GM12878 (cell line): ENCODE measurements at regions not wholly inside any gene's neighbourhood (a gene's known extent, or its start where the extent isn't known, plus 50 kb on each side); places are given as distances from the start of the nearest gene placed in this dataset.

Experiments used
- ATAC-seq: fragments of 200-7000 bp; cut with Tn5 transposase; 3 replicates; pipeline ENCODE4 v1.9.1; 2020; ENCODE audit warnings: mild to moderate bottlenecking, moderate library complexity
- BruUV-seq: library from RNA; stranded (reverse); fragments of 400-500 nt; replicated peaks from 2 replicates; lab custom pipeline; 2021; lab: Mats Ljungman, UMichigan
- CTCF ChIA-PET: fragments of 300-600 bp; sonication (Branson Sonifier 250); formaldehyde crosslinking; extraction: SDS; loops from one replicate; lab custom pipeline; 2021; ENCODE audit warnings: inconsistent platforms; lab: Yijun Ruan, JAX
- POLR2A ChIA-PET: fragments of 350-600 bp; formaldehyde crosslinking; extraction: SDS; loops from one replicate; lab custom pipeline; 2021; ENCODE audit warnings: inconsistent platforms; lab: Charles Lee
- RAD21 ChIA-PET: fragments of 300-600 bp; sonication (Branson Sonifier 250); formaldehyde crosslinking; loops from one replicate; lab custom pipeline; 2023; ENCODE audit warnings: antibody characterized with exemption; ENCODE audit not compliant: unreplicated experiment; lab: Charles Lee
- SMC1A ChIA-PET: fragments of 300-600 bp; sonication (Branson Sonifier 250); formaldehyde crosslinking; loops from one replicate; lab custom pipeline; 2023; ENCODE audit not compliant: unreplicated experiment, uncharacterized antibody; lab: Charles Lee
- DNase-seq: peaks from one replicate; pipeline ENCODE4 v3.0.0-alpha.2; 2011; ENCODE audit warnings: low read depth, low spot score
- FAIRE-seq: peaks from 3 replicates; lab custom pipeline; 2011; peaks lifted over from hg19 to GRCh38; lab: Jason Lieb, UNC
- H2AFZ ChIP-seq: 2 replicates; pipeline ENCODE4 v1.6.0; 2011; ENCODE audit warnings: low read depth, low read length, control low read depth; ENCODE audit not compliant: control insufficient read depth
- H3K27ac ChIP-seq: 2 replicates; pipeline ENCODE4 v1.5.1; 2011; ENCODE audit warnings: control low read depth; ENCODE audit not compliant: control insufficient read depth, insufficient read depth
- H3K27me3 ChIP-seq, 2 experiments: replicated peaks in 1 of 2; 2 replicates each; pipeline versions ENCODE4 v1.6.0 to v1.6.1; 2011; ENCODE audit warnings: low read length in 1 of 2; ENCODE audit not compliant: control insufficient read depth in 2 of 2, insufficient read depth in 2 of 2
- H3K36me3 ChIP-seq, 2 experiments: 2 replicates each; pipeline ENCODE4 v1.5.1; 2011; ENCODE audit warnings: low read length in 1 of 2; ENCODE audit not compliant: control insufficient read depth in 2 of 2, insufficient read depth in 2 of 2
- H3K4me1 ChIP-seq: 2 replicates; pipeline ENCODE4 v1.6.1; 2011; ENCODE audit warnings: mild to moderate bottlenecking, low read length, moderate library complexity, mixed read lengths; ENCODE audit not compliant: control insufficient read depth, insufficient read depth
- H3K4me2 ChIP-seq: 2 replicates; pipeline ENCODE4 v1.6.0; 2011; ENCODE audit warnings: control low read depth; ENCODE audit not compliant: control insufficient read depth, insufficient read depth
- H3K4me3 ChIP-seq: fragments of 200-600 bp; sonication (generic); 2 replicates; pipeline ENCODE4 v1.5.1; 2016
- H3K79me2 ChIP-seq: 2 replicates; pipeline ENCODE4 v1.6.0; 2011; ENCODE audit warnings: low read length; ENCODE audit not compliant: control insufficient read depth, insufficient read depth
- H3K9ac ChIP-seq: 2 replicates; pipeline ENCODE4 v1.8.0; 2011; ENCODE audit warnings: low read length, control low read depth, mixed read lengths; ENCODE audit not compliant: control insufficient read depth, insufficient read depth
- H3K9me3 ChIP-seq: replicated peaks from 3 replicates; pipeline ENCODE4 v1.5.1; 2011; ENCODE audit warnings: mild to moderate bottlenecking, low read length; ENCODE audit not compliant: control insufficient read depth, insufficient read depth
- H4K20me1 ChIP-seq: 2 replicates; pipeline ENCODE4 v1.6.0; 2011; ENCODE audit not compliant: control insufficient read depth, insufficient read depth
- CBFB ChIP-seq: IDR thresholded peaks from 2 replicates; pipeline ENCODE4 v1.6.1; 2016; ENCODE audit warnings: antibody characterized with exemption, low read depth
- CHD1 ChIP-seq: IDR thresholded peaks from 2 replicates; pipeline ENCODE4 v1.6.1; 2012; ENCODE audit warnings: low read depth, low read length, improper control_type of control experiment
- ETV6 ChIP-seq, 2 experiments: fragments of 450-650 bp in 1 of 2; IDR thresholded peaks in 1 of 2; conservative IDR thresholded peaks in 1 of 2; 2 replicates each; pipeline ENCODE4 v1.6.1; 2014; ENCODE audit warnings: antibody characterized with exemption in 1 of 2, borderline replicate concordance in 1 of 2, low read depth in 1 of 2, mild to moderate bottlenecking in 1 of 2, moderate library complexity in 1 of 2
- JUNB ChIP-seq: IDR thresholded peaks from 2 replicates; pipeline ENCODE4 v1.6.1; 2016; ENCODE audit warnings: antibody characterized with exemption, mild to moderate bottlenecking
- MEF2B ChIP-seq: fragments of 450-650 bp; IDR thresholded peaks from 2 replicates; pipeline ENCODE4 v1.6.1; 2018; ENCODE audit warnings: mild to moderate bottlenecking, moderate library complexity; ENCODE audit not compliant: partially characterized antibody, poor library complexity, severe bottlenecking
- MTA3 ChIP-seq: IDR thresholded peaks from 2 replicates; pipeline ENCODE4 v1.6.1; 2012; ENCODE audit warnings: low read length, inconsistent platforms, borderline replicate concordance
- NFIC ChIP-seq: IDR thresholded peaks from 2 replicates; pipeline ENCODE4 v1.6.1; 2012; ENCODE audit warnings: low read depth, mild to moderate bottlenecking, inconsistent platforms, low read length, moderate library complexity
- PAX5 ChIP-seq: IDR thresholded peaks from 2 replicates; pipeline ENCODE4 v1.6.1; 2011; ENCODE audit warnings: low read depth, low read length, borderline replicate concordance
- PAX8 ChIP-seq: fragments of 450-650 bp; IDR thresholded peaks from 2 replicates; pipeline ENCODE4 v1.6.1; 2017; ENCODE audit warnings: mild to moderate bottlenecking, moderate library complexity
- SPI1 ChIP-seq: IDR thresholded peaks from 2 replicates; pipeline ENCODE4 v1.6.1; 2011; ENCODE audit warnings: low read depth, mild to moderate bottlenecking, low read length, moderate library complexity, borderline replicate concordance; ENCODE audit not compliant: insufficient read depth
- SREBF2 ChIP-seq: IDR thresholded peaks from 2 replicates; pipeline ENCODE4 v1.6.1; 2012; ENCODE audit warnings: mild to moderate bottlenecking, low read length
- STAT3 ChIP-seq: IDR thresholded peaks from 2 replicates; pipeline ENCODE4 v1.6.1; 2011; ENCODE audit warnings: low read depth, low read length, improper control_type of control experiment
- TARDBP ChIP-seq: IDR thresholded peaks from 2 replicates; pipeline ENCODE4 v1.6.1; 2016; ENCODE audit warnings: borderline replicate concordance
- TBL1XR1 ChIP-seq: IDR thresholded peaks from 2 replicates; pipeline ENCODE4 v1.6.1; 2012; ENCODE audit warnings: low read depth, low read length, improper control_type of control experiment
- TCF3 ChIP-seq: IDR thresholded peaks from 2 replicates; pipeline ENCODE4 v1.6.1; 2012; ENCODE audit warnings: low read depth, mild to moderate bottlenecking, low read length, borderline replicate concordance; ENCODE audit not compliant: insufficient read depth
- WRNIP1 ChIP-seq: IDR thresholded peaks from 2 replicates; pipeline ENCODE4 v1.6.1; 2011; ENCODE audit warnings: low read depth, low read length, improper control_type of control experiment, borderline replicate concordance
- ZBTB11 ChIP-seq: fragments of 450-650 bp; formaldehyde crosslinking; IDR thresholded peaks from 2 replicates; pipeline ENCODE4 v1.5.0; 2022; ENCODE audit warnings: mild to moderate bottlenecking, missing genetic modification characterization
- ZNF24 ChIP-seq: fragments of 450-650 bp; IDR thresholded peaks from 2 replicates; pipeline ENCODE4 v1.6.1; 2017; ENCODE audit warnings: antibody characterized with exemption, mild to moderate bottlenecking
- WGBS: methylation state at CpG from one replicate; pipeline ENCODE4 v1.1.6; 2016; ENCODE audit warnings: low lambda C conversion rate; ENCODE audit not compliant: insufficient replicate concordance, insufficient coverage; ENCODE audit errors: missing lambda C conversion rate; 5-methylcytosine and 5-hydroxymethylcytosine counted together
- in situ Hi-C: fragments of 300-500 bp; cut with MboI; formaldehyde crosslinking; loops from 9 replicates; pipeline ENCODE4 v1.14.3; 2018; ENCODE audit warnings: mixed read lengths
- intact Hi-C: fragments of 100-400 bp; cut with micrococcal nuclease; formaldehyde crosslinking; loops from one replicate; pipeline ENCODE4 v1.14.2; 2022; ENCODE audit not compliant: unreplicated experiment

- no peak for TF ChIP-seq TCF3
- no peak for TF ChIP-seq MTA3
Measured at GRCh38 chr14:42911642-42912041, 1305.0 kb downstream of the LRFN5 start (continued).

DNA sequence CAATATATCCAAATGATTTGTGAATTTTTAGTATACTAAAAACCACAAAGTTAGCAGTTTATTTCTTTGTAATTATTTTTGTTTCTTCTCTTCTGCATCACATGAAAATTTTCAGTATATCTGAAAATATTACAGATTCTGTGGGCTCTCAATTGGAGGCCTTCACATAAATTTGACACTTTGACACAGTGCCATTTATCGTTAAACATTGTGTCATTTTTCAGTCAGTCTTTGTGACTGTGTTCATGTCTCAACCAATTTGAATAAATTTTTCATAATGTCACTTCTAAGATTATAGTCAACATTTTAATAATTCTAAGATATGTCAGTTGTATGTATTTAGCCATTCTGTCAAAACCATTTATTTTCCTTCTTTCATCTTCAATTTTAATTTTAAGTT lies 1303.0 kb downstream of the LRFN5 start:
- Histone ChIP-seq H3K27ac (no peak overlapping the region), H3K4me2 (no peak overlapping the region), H3K79me2 (no peaks in the 10 kb centered on the region), H3K36me3 (no peaks in the 10 kb centered on the region), H2AFZ (no peak overlapping the region), H3K9me3 (no peaks in the 10 kb centered on the region), H3K27me3 (no peaks in the 10 kb centered on the region), H3K9ac (no peak overlapping the region), H3K4me1 (no peaks in the 10 kb centered on the region), H4K20me1 (no peaks in the 10 kb centered on the region), H3K4me3 (no peak overlapping the region)
- SMC1A ChIA-PET: no interaction called here
- POLR2A ChIA-PET: no interaction called here
- RAD21 ChIA-PET: no interaction called here
- CTCF ChIA-PET: no interaction called here
- ATAC-seq (no peak), FAIRE-seq (no peak), DNase-seq (no peak)
- no TSS peak for BruUV-seq
- in situ Hi-C loops (no loop called here), intact Hi-C loops (no loop called here)
- TF ChIP-seq ZBTB11 (CRISPR knock-in tag) (no peak), SREBF2 (no peak), WRNIP1 (no peak), ZNF24 (no peak), ETV6 (conservative IDR thresholded peaks at IDR 0.05 in 1 of 2, IDR thresholded peaks at IDR 0.05 in 1 of 2; ENCODE audit: borderline replicate concordance in 1 of 2, low read depth in 1 of 2) (no peak), JUNB (no peak), MEF2B (no peak), NFIC (no peak), TARDBP (no peak), PAX8 (no peak), PAX5 (no peak), CBFB (no peak), CHD1 (no peak), STAT3 (no peak), SPI1 (no peak), TBL1XR1 (no peak)
- WGBS: 0% methylated on average over 1 of the region's 1 CpG
